Hematopoietic multipotent progenitor cell treated with erythropoietin and hydrocortisone succinate and interleukin-3 and kit ligand, for 17 days (in vitro differentiated cells): ENCODE measurements at regions not wholly inside any gene's neighbourhood (a gene's known extent, or its start where the extent isn't known, plus 50 kb on each side); places are given as distances from the start of the nearest gene placed in this dataset.

Experiments
- DNase-seq: peaks from one replicate; pipeline ENCODE4 v3.0.0-alpha.2; 2015; ENCODE audit warnings: low spot score

DNA sequence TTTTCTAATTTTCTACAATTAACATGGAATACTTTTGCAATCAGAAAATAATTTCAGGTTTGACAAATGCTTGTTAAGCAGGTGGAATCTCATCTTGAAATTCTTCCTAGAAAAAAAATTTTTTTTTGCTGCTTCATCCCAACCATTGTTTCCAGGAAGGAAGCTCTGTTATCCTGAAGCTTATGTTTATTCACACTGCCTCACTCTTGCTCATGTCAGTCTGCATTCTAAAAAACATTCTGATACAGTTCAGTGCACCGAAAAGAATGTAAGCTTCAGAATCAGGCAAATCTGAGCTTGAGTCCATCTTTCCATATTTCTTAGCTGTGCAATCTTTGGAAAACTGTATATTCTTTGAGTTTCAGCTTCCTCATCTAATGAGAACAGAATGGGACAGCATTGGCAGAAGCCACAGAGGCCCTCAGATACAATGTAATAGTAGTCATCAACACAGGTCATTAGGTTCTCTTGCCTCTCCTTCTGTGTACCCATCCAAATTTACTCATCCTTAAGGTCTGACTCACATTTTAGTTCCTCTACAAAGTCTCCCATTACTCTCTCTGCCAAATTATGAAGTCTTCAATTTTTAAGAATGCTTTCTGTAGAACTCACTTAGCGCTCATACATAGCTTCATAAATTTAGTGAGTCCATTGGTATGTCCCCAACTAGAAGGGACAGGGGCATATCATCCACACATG is 881.8 kb upstream of the NR2F2 start:
- DNase-seq: no peak

DNA sequence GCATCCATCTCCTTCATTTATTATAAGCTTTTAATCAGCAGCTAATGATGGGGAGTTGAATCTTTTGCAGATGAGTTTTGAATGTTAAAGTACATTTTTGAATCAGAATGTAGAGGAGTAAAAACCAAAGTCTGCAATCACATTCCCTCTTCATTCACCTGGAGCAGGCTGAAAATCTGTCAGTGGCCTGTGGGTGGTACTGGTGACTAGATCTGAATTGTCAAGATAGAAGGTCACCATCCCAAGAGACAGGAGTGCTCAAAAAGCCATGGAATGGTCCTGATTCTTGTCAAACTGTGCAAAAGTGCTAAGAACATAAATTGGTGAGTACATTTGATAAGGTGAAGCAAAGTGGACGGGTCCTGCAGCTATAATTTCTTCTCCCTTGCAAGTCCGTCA is 881.3 kb upstream of the NR2F2 start:
- DNase-seq: no peak

DNA sequence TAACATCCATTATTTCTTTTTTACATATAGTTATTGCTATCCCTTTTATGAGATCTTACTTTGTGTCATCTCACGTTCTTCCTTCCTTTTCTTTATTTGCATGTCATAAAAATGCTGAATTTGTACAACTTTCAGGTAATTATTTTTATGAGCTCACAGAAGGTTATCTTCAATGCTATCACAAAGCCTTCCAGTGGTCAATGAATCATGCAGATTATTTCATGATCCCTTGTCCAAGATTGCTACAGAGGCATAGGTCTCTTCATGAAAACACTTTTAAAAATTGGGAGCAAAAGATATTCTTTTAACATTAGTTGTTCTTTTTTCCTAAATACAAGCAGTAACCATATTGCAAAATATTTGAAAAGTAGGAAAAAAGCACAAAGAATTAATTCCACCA is 880.1 kb upstream of the NR2F2 start:
- DNase-seq: no peak

DNA sequence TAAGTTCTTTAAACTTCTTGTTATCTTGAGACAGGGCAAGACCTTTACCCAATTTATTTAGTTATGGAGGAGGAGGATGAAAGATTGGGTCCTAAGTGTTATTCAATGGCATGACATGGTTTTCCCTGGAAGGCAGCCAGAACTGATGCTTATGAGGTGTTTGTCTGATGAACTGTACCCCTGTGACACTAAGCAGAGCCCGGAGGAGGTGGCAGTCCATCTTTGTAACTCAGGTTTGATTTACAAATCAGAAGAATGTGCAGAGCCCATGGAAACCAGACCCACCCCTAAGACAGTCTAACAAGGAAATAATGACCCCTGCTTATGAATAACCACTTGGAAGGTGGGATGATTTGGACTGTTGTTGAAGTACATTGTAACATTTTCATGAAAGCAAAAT is 878.6 kb upstream of the NR2F2 start:
- no peak for DNase-seq

DNA sequence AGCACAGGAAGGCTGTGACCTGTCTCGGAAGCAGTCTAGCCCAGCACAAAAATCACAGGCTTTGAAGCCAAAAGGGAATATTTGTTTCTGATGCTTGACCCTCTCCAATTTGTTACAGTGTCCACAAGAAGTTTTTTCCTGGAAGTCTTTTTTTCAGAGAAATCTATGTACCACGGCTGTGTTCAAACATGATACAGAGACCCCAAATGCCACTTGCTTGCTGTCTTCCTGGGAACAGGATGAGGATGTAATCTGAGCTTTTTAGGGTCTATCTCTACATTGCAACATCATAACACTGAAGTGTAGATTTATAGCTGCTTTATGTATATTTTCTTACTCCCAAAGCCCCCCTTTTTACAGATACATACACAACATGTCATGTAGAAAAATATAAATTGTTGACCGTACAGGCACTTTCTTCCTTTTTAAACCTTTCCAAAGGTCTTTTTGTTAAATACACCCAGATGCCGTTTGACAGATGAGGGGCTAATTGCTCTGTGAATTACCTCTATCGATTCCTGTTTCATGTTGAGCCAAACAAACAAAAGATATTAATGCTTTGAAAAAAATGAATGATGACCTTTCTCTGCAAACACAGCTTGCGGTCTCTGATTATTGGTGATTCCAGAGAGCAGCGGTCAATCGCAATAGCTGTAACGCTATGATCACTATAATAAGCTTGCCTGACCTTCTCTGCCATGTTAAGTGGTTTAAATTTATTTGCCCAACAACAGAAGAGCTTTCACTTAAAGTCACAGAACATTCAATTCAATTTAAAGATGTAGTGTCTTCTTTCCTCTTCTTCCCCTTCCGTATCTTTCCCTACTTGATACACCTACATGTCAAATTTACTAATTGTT is 875.9 kb upstream of the NR2F2 start:
- no peak for DNase-seq

DNA sequence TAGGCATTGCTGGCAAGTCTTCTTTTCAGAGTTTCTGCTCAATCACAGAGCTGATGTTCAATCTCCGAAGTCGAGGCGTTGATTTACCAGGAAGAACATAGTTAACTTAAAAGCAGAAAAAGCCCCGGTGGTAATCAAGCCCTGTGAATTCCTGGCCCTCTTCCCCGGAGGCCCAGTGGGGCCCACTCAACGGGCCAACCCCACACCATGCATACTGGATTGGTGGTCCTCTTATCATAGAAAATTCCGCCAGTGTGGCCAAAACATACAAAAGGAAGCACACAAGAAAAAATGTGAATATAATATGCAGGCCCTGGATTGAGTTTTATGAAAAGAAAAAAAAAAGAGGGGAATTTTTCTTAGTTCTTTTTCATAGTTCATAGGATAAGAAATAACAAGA is 873.0 kb upstream of the NR2F2 start:
- no peak for DNase-seq

DNA sequence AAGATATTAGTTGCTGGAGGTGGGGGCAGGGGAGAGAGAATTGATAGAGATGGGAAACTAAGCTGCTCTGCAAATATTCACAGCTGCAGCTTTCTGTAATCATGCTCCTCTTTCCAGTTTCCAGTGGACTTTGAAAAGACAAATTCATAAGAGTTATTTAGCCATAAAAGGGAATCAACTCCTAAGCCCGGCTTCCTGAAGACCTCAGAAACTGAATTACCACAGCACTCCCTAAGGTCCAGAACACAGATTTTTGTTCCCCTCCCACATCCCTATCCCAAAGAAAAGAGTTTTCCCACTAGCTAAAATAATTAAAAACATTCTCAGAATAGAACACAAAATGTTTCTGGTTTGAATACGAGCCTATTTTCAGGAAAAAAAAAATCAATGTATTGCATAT is 871.8 kb upstream of the NR2F2 start:
- no peak for DNase-seq

DNA sequence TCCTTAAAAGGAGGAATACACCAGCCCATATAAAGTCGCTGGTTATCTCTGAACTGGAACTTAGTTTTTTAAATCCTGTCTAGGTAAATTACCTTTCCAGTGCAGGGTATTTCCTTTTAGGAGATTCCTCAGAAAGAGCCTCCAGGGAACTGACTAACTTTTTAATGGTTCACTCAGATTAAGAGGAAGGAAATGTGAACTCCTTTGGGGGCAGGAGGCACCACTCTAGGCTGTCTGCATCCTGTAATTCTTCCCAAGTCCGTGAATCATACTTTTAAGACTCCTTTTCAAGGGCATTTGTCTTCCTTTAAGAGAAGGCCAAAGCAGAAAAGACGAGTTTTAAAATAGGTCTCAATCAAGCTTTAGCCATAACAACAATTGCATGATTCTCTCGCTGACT is 871.2 kb upstream of the NR2F2 start:
- DNase-seq: no peak

DNA sequence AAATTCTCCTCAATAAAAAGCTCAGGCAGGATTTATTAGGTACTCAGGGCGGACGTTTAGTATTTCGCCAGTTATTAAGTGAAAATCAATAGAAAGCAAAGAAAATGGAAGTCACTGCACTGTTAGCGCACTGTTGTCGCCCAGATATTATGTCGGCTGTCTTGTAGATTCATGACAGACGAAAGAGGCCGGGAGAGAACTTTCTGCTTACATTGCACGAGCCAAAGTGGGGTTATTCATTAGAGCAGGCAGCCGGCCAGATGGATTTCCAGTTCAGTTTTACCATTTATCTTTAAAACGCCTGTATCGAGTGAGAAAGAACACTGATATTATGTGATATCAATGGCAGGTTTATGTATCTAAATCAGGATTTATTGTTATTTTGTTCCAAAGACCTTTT is 866.0 kb upstream of the NR2F2 start:
- DNase-seq: no peak

DNA sequence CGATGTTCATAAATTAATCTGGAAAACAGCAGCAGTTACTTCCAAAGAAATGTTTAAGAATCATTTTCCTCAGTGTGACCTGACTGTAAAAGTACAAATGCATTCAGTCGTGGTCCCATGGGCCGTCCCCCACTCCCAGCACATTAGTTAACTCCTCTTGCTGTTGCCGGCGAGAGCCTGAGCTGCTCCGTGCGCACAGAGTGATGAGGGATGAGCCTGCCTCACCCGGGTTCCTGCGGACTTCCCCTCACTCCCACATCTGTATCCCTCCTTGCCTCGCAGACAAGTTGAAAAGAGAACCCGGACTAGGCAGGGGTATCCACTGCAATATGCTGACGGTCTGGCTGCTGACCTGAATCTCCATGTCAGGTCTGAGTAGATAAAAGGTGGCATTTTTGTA is 861.7 kb upstream of the NR2F2 start:
- DNase-seq: no peak

DNA sequence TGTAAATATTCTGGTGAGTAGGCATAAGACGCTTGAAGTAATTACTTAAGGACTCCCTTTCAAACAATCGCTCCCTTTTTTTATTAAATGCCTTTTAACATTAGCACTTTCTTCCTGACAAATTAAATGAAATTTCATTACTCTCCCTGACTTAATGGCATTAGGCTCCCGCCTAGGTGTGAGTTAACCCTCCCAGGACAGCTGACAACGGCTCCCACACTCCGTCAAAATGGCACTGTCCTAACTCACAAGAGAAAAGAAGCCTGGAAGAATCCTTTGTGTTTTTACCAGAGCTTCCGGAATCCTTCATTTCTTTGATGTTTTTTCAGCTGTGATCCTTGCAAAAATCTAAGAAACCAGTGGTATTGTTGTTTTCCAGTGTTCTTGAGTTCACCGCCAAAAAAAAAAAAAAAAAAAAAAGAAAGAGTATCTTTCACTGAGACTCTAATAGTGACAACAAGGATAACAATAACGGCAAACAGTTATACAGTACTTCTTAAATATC is 861.0 kb upstream of the NR2F2 start:
- DNase-seq: no peak

DNA sequence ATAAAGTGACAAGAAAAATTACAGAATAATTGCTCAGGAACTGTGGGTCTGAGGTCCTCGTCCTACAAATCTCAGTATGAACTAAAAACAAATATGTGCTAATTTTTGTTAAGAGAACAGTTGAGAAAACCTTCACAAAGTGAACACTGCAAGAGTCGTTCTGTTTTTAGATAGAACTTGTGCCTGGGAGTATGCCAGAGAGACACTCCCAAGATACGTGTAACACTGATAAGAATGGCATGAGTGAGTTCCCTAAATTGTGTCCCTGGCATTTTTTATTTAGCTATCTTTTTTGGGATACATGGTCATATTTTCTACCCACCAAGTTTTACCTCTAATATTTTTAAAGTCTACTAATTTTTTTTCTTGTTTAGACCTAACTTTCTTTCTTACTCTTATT is 860.0 kb upstream of the NR2F2 start:
- DNase-seq: no peak

DNA sequence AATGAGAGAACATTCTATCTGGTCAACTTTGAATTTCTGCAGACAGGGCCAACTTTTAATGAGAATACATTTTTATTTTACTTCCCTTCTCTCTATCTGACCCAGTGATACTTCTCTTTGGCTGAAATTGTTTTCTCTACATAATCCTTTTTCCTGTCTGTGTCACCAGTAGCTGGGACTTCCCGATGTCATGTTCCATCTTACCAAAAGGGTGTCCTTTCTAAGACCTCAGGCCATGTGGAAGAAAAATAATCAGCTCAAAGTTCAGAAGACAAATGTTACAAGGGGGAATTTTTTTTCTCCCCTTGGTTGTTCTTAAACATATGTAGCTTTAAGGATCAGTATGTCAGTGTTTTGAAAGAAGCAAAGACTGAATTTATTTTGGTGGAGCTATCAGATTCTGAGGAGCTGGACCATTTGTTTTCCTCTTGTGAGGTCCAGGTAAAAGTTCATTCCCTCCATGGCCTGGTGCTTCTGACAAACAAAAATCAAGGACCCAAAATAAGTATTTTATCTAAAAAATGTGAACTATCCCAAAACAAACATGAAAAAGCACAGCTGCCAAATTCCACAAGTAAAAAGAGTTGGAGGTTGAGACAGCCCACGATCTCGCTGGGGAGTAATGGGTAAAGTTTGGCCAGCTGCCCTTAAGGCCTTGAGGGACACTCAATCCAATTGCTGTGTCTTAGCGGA is 859.4 kb upstream of the NR2F2 start:
- DNase-seq: no peak

DNA sequence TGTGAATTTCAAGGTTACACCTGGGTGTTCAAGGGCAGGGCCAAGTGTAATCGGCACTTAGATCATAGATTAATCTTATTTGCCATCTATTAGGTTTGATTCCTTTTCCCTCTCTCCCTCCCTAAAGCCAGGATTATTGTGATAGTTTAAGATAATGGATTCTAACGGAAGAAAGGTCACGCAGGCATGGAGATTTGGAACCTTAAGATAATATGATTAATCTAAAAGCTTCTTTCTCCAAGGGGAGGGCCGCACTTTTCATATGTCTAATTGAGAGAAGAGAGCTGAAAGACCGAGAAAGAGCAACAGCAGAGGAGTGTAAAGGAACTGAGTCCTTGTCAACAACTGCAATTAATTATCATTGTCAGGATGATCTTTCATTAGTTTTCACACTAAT is 858.8 kb upstream of the NR2F2 start:
- no peak for DNase-seq

DNA sequence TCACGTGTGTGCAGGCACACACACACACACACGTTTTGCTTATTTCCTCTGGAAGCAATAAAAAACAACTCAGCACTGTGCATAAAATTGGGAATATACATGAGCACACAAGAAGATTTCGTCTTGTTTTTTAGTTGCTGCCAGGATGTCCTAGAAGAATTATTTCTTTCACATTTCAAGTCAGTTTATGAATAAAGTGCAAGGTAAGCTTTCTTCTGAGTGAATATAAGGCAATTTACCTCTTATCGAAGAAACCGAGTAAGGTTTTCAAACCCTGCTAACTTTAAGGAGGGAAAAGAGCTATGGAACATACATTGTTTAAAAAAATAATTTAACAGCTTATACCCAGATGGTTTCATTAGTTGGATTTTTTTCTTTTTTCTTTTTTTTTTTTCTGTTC is 855.4 kb upstream of the NR2F2 start:
- DNase-seq: no peak

DNA sequence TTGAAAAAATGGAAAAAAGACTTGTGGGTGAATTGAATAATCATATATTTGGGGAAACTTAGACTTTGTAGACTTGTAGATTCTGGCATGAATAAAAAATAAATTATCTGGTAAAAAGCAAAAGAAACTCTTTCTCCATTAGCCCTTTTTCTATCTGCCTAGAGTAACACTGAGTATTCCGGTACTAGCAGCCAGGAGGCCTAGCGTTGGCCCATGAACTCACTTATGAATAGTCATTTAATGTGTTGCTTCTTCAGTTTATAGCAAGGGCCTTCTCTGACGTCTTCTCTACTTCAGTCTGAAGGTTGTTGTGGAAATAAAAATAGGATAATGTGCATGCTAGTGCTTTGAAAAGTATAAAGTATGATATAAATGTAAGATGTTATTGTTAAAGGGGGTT is 851.2 kb upstream of the NR2F2 start:
- DNase-seq: no peak

DNA sequence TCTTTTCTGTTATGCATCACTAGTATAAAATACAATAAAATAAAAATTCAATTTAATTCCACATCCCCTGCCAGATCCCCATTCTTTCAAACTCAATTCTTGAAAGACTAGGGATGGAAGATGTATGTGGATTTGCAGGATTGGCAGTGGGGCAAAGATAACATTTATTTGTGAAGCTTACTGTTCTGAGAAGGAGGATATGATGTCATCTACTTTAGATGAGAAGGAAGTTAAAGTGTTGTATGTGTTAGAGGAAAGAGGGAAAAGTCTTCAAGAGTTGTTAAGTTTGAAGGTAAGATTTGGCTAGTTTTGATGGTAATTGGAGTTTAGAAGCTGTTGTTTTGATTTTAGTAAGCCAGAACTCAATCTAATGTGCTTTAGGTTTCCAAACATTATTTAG is 845.1 kb upstream of the NR2F2 start:
- DNase-seq: no peak

DNA sequence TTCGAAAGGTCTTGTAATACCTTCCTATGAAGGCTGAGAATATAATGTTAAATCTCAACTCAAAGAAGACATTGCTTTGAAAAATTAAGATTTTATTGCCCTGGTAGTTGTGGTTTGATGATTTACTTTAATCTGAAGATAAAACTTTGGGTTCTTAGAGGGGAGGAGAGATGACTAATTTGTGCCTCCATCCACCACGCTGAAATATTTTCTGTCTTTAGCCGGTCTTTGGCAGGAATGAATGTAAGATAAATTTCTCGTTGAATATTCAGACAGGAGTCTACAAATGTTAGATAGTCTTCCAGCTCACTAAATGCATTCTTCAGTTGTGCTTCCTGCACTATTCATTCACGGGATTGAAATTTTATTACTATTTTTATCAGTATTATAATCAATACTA is 844.3 kb upstream of the NR2F2 start:
- no peak for DNase-seq

DNA sequence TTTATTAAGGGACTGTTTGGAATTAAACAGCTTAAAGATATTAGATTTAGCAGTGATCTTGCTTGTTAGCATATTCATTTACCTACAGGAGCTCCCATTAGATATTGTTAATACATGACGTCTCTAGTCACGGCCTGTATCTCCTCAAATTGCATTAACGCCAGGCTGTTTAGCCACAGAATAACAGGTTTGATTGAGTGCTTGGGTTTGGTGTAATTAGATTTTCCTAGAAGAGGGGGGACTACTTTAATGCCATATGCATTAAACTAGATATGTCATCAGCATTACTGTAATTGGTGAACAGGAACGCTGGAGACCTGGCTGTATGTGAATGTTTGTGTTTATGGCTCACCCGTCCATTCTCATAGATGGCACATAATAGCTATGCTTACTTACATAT is 841.4 kb upstream of the NR2F2 start:
- DNase-seq: no peak

DNA sequence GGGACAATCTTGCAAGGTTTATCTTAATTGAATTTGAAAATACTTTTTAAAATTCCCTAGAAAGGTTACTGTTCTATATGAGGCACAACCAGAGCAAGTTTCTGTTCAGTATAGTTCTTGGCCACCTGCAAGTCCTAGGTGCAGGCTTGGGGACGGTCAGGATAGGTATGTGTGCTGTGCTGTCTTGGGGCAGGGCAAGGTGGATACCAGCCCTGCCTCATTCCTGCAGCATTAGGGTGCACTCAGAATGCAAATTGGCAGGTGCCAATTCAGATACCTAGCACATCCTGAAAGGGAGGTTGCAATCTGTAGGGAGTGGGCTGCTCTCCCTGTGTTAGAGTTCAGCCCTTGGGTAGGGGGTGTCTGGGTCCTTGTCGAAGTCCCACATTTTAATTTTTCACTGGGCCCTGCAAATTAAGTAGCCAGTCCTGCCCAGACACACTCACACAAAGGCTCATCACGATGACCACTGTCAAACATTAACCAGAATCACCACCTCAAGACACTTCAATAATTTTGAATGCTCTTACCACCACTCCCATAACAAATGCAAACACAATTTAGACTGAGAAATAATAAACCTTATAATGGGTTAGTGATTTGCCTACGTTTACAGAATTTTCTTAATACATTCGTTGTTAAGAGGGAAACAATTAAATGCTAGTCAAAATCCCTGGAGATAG is 838.0 kb upstream of the NR2F2 start:
- no peak for DNase-seq

DNA sequence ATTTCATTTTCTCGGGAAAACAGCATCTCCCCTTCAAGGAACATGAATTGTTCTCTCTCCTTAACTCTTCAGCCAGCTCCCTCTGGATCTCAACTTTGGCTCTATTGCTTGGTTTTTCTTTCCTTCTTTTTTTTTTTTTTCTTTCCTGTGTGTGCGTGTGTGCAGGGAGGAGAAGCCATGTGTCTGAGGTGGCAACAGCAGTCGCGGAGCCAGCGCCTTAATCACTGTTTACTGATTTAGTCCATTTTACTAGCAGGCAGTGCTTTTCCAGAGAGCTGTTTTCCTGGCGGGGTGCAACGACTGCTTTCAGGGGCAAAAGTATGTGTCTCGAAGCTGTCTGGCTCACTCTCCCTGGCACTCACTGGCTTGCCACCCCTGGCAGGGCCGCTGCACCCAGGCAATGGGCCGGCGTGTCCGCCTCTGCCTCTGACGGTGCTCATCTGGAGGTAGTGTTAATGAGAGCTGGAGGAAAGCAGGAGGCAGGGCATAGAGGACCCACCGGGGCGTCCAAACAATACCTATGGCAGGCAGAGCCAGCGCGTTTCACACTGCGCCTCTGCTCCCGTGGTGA is 835.4 kb upstream of the NR2F2 start:
- no peak for DNase-seq

DNA sequence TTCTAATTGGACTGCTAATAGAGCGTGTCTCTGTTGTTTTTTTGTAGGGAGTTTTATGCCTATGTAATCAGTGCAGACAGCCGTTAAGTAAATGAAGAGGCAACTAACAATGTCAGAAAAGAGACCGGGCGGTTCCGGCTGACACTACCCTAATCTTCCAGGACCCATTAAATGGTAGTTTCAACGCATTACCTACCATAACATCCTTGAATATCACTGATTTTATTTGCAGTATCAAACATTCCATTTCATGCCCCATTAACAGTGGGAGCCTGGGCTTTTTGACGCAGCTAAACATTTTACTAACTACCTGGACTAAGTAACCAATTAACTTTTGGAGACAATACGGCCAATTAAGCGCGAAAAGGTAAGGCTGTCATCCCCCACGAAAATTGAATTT is 832.9 kb upstream of the NR2F2 start:
- no peak for DNase-seq
